Mesenchymal stem cell (in vitro differentiated cells and primary cell): ENCODE measurements at regions not wholly inside any gene's neighbourhood (a gene's known extent, or its start where the extent isn't known, plus 50 kb on each side); places are given as distances from the start of the nearest gene placed in this dataset.
A peak's percentile ranks its signal among the peaks of the same experiment; 100 is the strongest.

Experiments
- DNase-seq: peaks from one replicate; pipeline ENCODE4 v3.0.0-alpha.2; 2013
- H2AFZ ChIP-seq: one replicate; pipeline ENCODE4 v1.6.1; 2013; ENCODE audit warnings: low read depth, mild to moderate bottlenecking, control low read depth, inconsistent platforms, low read length, moderate library complexity
- H2AK5ac ChIP-seq: 2 replicates; pipeline ENCODE4 v1.6.1; 2013; ENCODE audit warnings: low read length, moderate library complexity, mild to moderate bottlenecking, inconsistent platforms; ENCODE audit not compliant: severe bottlenecking
- H2BK120ac ChIP-seq: one replicate; pipeline ENCODE4 v1.6.1; 2013; ENCODE audit warnings: low read depth, mild to moderate bottlenecking, inconsistent platforms, low read length, moderate library complexity
- H2BK12ac ChIP-seq, 2 experiments: one replicate each; pipeline ENCODE4 v1.6.1; 2013; ENCODE audit warnings: inconsistent platforms in 2 of 2, low read length in 2 of 2, mild to moderate bottlenecking in 2 of 2, moderate library complexity in 2 of 2, control low read depth in 1 of 2
- H2BK15ac ChIP-seq: one replicate; pipeline ENCODE4 v1.6.1; 2013; ENCODE audit warnings: mild to moderate bottlenecking, low read depth, inconsistent platforms; ENCODE audit not compliant: poor library complexity, severe bottlenecking
- H2BK5ac ChIP-seq: 2 replicates; pipeline ENCODE4 v1.6.1; 2013; ENCODE audit warnings: low read depth, mild to moderate bottlenecking, low read length, control low read depth, inconsistent platforms; ENCODE audit not compliant: poor library complexity, severe bottlenecking
- H3K14ac ChIP-seq, 2 experiments: one replicate each; pipeline ENCODE4 v1.6.1; 2013; ENCODE audit warnings: inconsistent platforms in 2 of 2, low read length in 2 of 2, control low read depth in 1 of 2, mild to moderate bottlenecking in 1 of 2, moderate library complexity in 1 of 2
- H3K18ac ChIP-seq, 2 experiments: one replicate each; pipeline ENCODE4 v1.6.1; 2013; ENCODE audit warnings: inconsistent platforms in 2 of 2, low read length in 2 of 2, control low read depth in 1 of 2, low read depth in 1 of 2, mild to moderate bottlenecking in 1 of 2
- H3K23ac ChIP-seq, 2 experiments: one replicate each; pipeline ENCODE4 v1.6.1; 2013; ENCODE audit warnings: inconsistent platforms in 2 of 2, low read length in 2 of 2, mild to moderate bottlenecking in 2 of 2, moderate library complexity in 2 of 2, control low read depth in 1 of 2
- H3K27ac ChIP-seq: 2 replicates; pipeline ENCODE4 v1.5.1; 2013; ENCODE audit warnings: mild to moderate bottlenecking, moderate library complexity, low read length, control low read depth, inconsistent platforms; ENCODE audit not compliant: poor library complexity, severe bottlenecking
- H3K27me3 ChIP-seq, 2 experiments: 2 replicates each; pipeline versions ENCODE4 v1.6.1 to v1.7.0; 2013; ENCODE audit warnings: low read length in 2 of 2, mild to moderate bottlenecking in 2 of 2, moderate library complexity in 2 of 2, control low read depth in 1 of 2, inconsistent platforms in 1 of 2; ENCODE audit not compliant: control insufficient read depth in 1 of 2, insufficient read depth in 1 of 2
- H3K36me3 ChIP-seq, 2 experiments: 2 replicates each; pipeline versions ENCODE4 v1.6.1 to v1.7.0; 2013; ENCODE audit warnings: low read length in 2 of 2, control low read depth in 1 of 2, inconsistent platforms in 1 of 2, low read depth in 1 of 2, mild to moderate bottlenecking in 1 of 2; ENCODE audit not compliant: insufficient read depth in 2 of 2, control insufficient read depth in 1 of 2
- H3K4ac ChIP-seq, 2 experiments: one replicate each; pipeline ENCODE4 v1.6.1; 2013; ENCODE audit warnings: inconsistent platforms in 2 of 2, low read length in 2 of 2, mild to moderate bottlenecking in 2 of 2, moderate library complexity in 2 of 2, control low read depth in 1 of 2, low read depth in 1 of 2
- H3K4me1 ChIP-seq: 2 replicates; pipeline ENCODE4 v1.6.1; 2013; ENCODE audit warnings: low read depth, low read length, control low read depth; ENCODE audit not compliant: control insufficient read depth, insufficient read depth
- H3K4me2 ChIP-seq: 2 replicates; pipeline ENCODE4 v1.6.1; 2013; ENCODE audit warnings: low read length, mild to moderate bottlenecking, inconsistent platforms; ENCODE audit not compliant: poor library complexity, severe bottlenecking
- H3K4me3 ChIP-seq, 2 experiments: 2 replicates each; pipeline versions ENCODE4 v1.5.1 to v1.7.0; 2013; ENCODE audit warnings: low read length in 2 of 2, mild to moderate bottlenecking in 2 of 2, control low read depth in 1 of 2, low read depth in 1 of 2; ENCODE audit not compliant: insufficient read depth in 1 of 2
- H3K79me1 ChIP-seq: replicated peaks from 2 replicates; pipeline ENCODE4 v1.6.1; 2013; ENCODE audit warnings: mild to moderate bottlenecking, control low read depth, low read length, inconsistent platforms; ENCODE audit not compliant: poor library complexity, severe bottlenecking
- H3K9ac ChIP-seq: 2 replicates; pipeline ENCODE4 v1.7.0; 2013; ENCODE audit warnings: mild to moderate bottlenecking, low read length, moderate library complexity
- H3K9me3 ChIP-seq: 2 replicates; pipeline ENCODE4 v1.7.0; 2013; ENCODE audit warnings: mild to moderate bottlenecking, low read length; ENCODE audit not compliant: control insufficient read depth
- H4K8ac ChIP-seq: one replicate; pipeline ENCODE4 v1.6.1; 2013; ENCODE audit warnings: inconsistent platforms, mild to moderate bottlenecking, low read length, moderate library complexity
- H4K91ac ChIP-seq: one replicate; pipeline ENCODE4 v1.6.1; 2013; ENCODE audit warnings: mild to moderate bottlenecking, low read length, inconsistent platforms
- WGBS: methylation state at CpG from one replicate; pipeline ENCODE4 v1.1.7; 2013; ENCODE audit warnings: mixed read lengths; 5-methylcytosine and 5-hydroxymethylcytosine counted together

- DNase-seq, result no peak
- Histone ChIP-seq H2AFZ (no peak overlapping the region), H3K27ac (no peak overlapping the region), H2BK120ac (no peak overlapping the region), H3K27me3 (peaks cover 0 to 4% of the 10 kb centered on the region in 2 experiments), H3K18ac (no peak overlapping the region), H4K91ac (no peak overlapping the region), H3K36me3 (no peaks in the 10 kb centered on the region), H3K4me1 (no peaks in the 10 kb centered on the region), H4K8ac (no peak overlapping the region), H2BK5ac (no peak overlapping the region), H2BK15ac (no peak overlapping the region), H3K4me2 (no peak overlapping the region), H3K23ac (no peak overlapping the region), H3K9ac (no peak overlapping the region), H3K9me3 (peaks cover 16% of the 10 kb centered on the region), H3K14ac (no peak overlapping the region), H2BK12ac (no peak overlapping the region), H3K4me3 (no peak overlapping the region), H3K4ac (no peak overlapping the region), H2AK5ac (no peak overlapping the region), H3K79me1 (no peaks in the 10 kb centered on the region)
- WGBS, result 90% methylated on average over 6 of the region's 6 CpGs
These were observed 263.9 kb downstream of the ICE1 start for GRCh38 chr5:5686356-5686755.

GRCh38 chr5:5685737-5686136 lies 263.3 kb downstream of the ICE1 start:
- Histone ChIP-seq H3K9ac (no peak overlapping the region), H3K27ac (no peak overlapping the region), H3K27me3 (peaks cover 0 to 4% of the 10 kb centered on the region in 2 experiments), H4K8ac (no peak overlapping the region), H2AK5ac (no peak overlapping the region), H3K14ac (no peak overlapping the region), H2BK15ac (no peak overlapping the region), H2BK5ac (no peak overlapping the region), H2AFZ (no peak overlapping the region), H3K23ac (no peak overlapping the region), H2BK12ac (no peak overlapping the region), H3K4me2 (no peak overlapping the region), H3K36me3 (no peaks in the 10 kb centered on the region), H4K91ac (no peak overlapping the region), H3K9me3 (peaks cover 16% of the 10 kb centered on the region), H3K4ac (no peak overlapping the region), H3K4me1 (no peaks in the 10 kb centered on the region), H3K18ac (no peak overlapping the region), H3K4me3 (no peak overlapping the region), H3K79me1 (no peaks in the 10 kb centered on the region), H2BK120ac (no peak overlapping the region)
- no peak for DNase-seq
- 56% methylated on average over 2 of the region's 3 CpGs for WGBS

GRCh38 chr5:5683174-5683573 lies 260.7 kb downstream of the ICE1 start:
- 69% methylated on average over 2 of the region's 2 CpGs for WGBS
- Histone ChIP-seq H2AFZ (no peak overlapping the region), H4K8ac (no peak overlapping the region)

GRCh38 chr5:5678909-5679308 lies 256.4 kb downstream of the ICE1 start:
- Histone ChIP-seq H3K23ac (no peak overlapping the region), H2AFZ (no peak overlapping the region), H3K4me3 (no peak overlapping the region), H3K9ac (no peak overlapping the region), H4K91ac (no peak overlapping the region), H4K8ac (no peak overlapping the region), H2BK5ac (no peak overlapping the region), H2BK12ac (no peak overlapping the region), H3K79me1 (no peaks in the 10 kb centered on the region), H2AK5ac (no peak overlapping the region), H2BK120ac (no peak overlapping the region), H3K14ac (no peak overlapping the region), H3K4me1 (no peaks in the 10 kb centered on the region), H3K9me3 (peaks cover 12% of the 10 kb centered on the region), H3K36me3 (no peaks in the 10 kb centered on the region), H3K18ac (no peak overlapping the region), H3K27ac (no peak overlapping the region), H3K27me3 (no peaks in the 10 kb centered on the region), H3K4ac (no peak overlapping the region), H2BK15ac (no peak overlapping the region), H3K4me2 (no peak overlapping the region)
- WGBS, result 17% methylated on average over 4 of the region's 4 CpGs
- DNase-seq, result peak; percentile 3

More at GRCh38 chr5:5683174-5683573, 260.7 kb downstream of the ICE1 start:
- Histone ChIP-seq H4K91ac (no peak overlapping the region), H3K18ac (no peak overlapping the region), H3K79me1 (no peaks in the 10 kb centered on the region), H3K4me2 (no peak overlapping the region), H3K4me1 (no peaks in the 10 kb centered on the region), H3K9me3 (peaks cover 13% of the 10 kb centered on the region), H3K27me3 (peaks cover 0 to 2% of the 10 kb centered on the region in 2 experiments), H2BK120ac (no peak overlapping the region), H2BK12ac (no peak overlapping the region), H2BK5ac (no peak overlapping the region), H3K14ac (no peak overlapping the region), H2AK5ac (no peak overlapping the region), H3K23ac (no peak overlapping the region), H3K4ac (no peak overlapping the region), H3K27ac (no peak overlapping the region), H3K9ac (no peak overlapping the region), H3K4me3 (no peak overlapping the region), H3K36me3 (no peaks in the 10 kb centered on the region), H2BK15ac (no peak overlapping the region)
- no peak for DNase-seq
